Liver (tissue), 8 donors: ENCODE measurements at regions not wholly inside any gene's neighbourhood (a gene's known extent, or its start where the extent isn't known, plus 50 kb on each side); places are given as distances from the start of the nearest gene placed in this dataset.

Experiments
- DNase-seq: peaks from one replicate; pipeline ENCODE4 v3.0.0-alpha.2; 2017; ENCODE audit warnings: low spot score
- H3K27ac ChIP-seq, 2 donors: one replicate each; pipeline ENCODE4 v1.7.0; 2013; ENCODE audit warnings: inconsistent platforms in 2 of 2, low read length in 2 of 2, control low read depth in 1 of 2, low read depth in 1 of 2, mild to moderate bottlenecking in 1 of 2
- H3K27me3 ChIP-seq, 4 donors: one replicate each; pipeline versions ENCODE4 v1.6.1 to v1.7.0; 2013; ENCODE audit warnings: low read length in 3 of 4, inconsistent platforms in 1 of 4, mild to moderate bottlenecking in 1 of 4, moderate library complexity in 1 of 4; ENCODE audit not compliant: control insufficient read depth in 4 of 4, insufficient read depth in 4 of 4
- H3K36me3 ChIP-seq, 4 donors: one replicate each; pipeline versions ENCODE4 v1.6.1 to v1.7.0; 2013; ENCODE audit warnings: low read length in 3 of 4, mild to moderate bottlenecking in 3 of 4, low read depth in 1 of 4, moderate library complexity in 1 of 4; ENCODE audit not compliant: control insufficient read depth in 4 of 4, insufficient read depth in 3 of 4
- H3K4me1 ChIP-seq, 4 donors: one replicate each; pipeline versions ENCODE4 v1.6.1 to v1.7.0; 2013; ENCODE audit warnings: low read length in 3 of 4, mild to moderate bottlenecking in 3 of 4, moderate library complexity in 1 of 4; ENCODE audit not compliant: control insufficient read depth in 4 of 4, insufficient read depth in 4 of 4
- H3K4me3 ChIP-seq, 3 donors: one replicate each; pipeline versions ENCODE4 v1.6.1 to v1.7.0; 2013; ENCODE audit warnings: low read length in 3 of 3, control low read depth in 1 of 3, low read depth in 1 of 3, mild to moderate bottlenecking in 1 of 3
- H3K9ac ChIP-seq, 2 donors: one replicate each; pipeline ENCODE4 v1.7.0; 2013; ENCODE audit warnings: low read length in 2 of 2, mild to moderate bottlenecking in 2 of 2, moderate library complexity in 2 of 2, control low read depth in 1 of 2, low read depth in 1 of 2
- H3K9me3 ChIP-seq, 4 donors: one replicate each; pipeline versions ENCODE4 v1.6.1 to v1.7.0; 2013; ENCODE audit warnings: low read length in 3 of 4; ENCODE audit not compliant: control insufficient read depth in 4 of 4
- ATF3 ChIP-seq: IDR thresholded peaks from 2 replicates; pipeline ENCODE4 v1.6.1; 2016; ENCODE audit warnings: antibody characterized with exemption
- CTCF ChIP-seq: fragments of 150-350 bp; IDR thresholded peaks from 2 replicates; pipeline ENCODE4 v1.5.1; 2017; ENCODE audit warnings: improper control_type of control experiment, low read depth, low read length; ENCODE audit not compliant: missing input control
- FOXA1 ChIP-seq: IDR thresholded peaks from 2 replicates; pipeline ENCODE4 v1.6.1; 2016; ENCODE audit warnings: antibody characterized with exemption
- FOXA2 ChIP-seq: IDR thresholded peaks from 2 replicates; pipeline ENCODE4 v1.6.1; 2016; ENCODE audit warnings: antibody characterized with exemption
- GABPA ChIP-seq, 2 donors: IDR thresholded peaks in 1 of 2; conservative IDR thresholded peaks in 1 of 2; 2 replicates each; pipeline ENCODE4 v1.6.1; 2016; ENCODE audit warnings: antibody characterized with exemption in 2 of 2, mild to moderate bottlenecking in 1 of 2, moderate library complexity in 1 of 2
- HNF4A ChIP-seq, 2 donors: conservative IDR thresholded peaks; 2 replicates each; pipeline ENCODE4 v1.6.1; 2016; ENCODE audit warnings: antibody characterized with exemption in 2 of 2, mild to moderate bottlenecking in 2 of 2
- JUND ChIP-seq, 2 donors: IDR thresholded peaks; 2 replicates each; pipeline ENCODE4 v1.6.1; 2016; ENCODE audit warnings: antibody characterized with exemption in 2 of 2
- MAX ChIP-seq: IDR thresholded peaks from 2 replicates; pipeline ENCODE4 v1.6.1; 2016; ENCODE audit warnings: antibody characterized with exemption
- NR2F2 ChIP-seq: IDR thresholded peaks from 2 replicates; pipeline ENCODE4 v1.6.1; 2016; ENCODE audit warnings: antibody characterized with exemption
- RAD21 ChIP-seq, 2 donors: IDR thresholded peaks; 2 replicates each; pipeline ENCODE4 v1.6.1; 2016; ENCODE audit warnings: antibody characterized with exemption in 2 of 2, mild to moderate bottlenecking in 2 of 2
- REST ChIP-seq: IDR thresholded peaks from 2 replicates; pipeline ENCODE4 v1.6.1; 2016; ENCODE audit warnings: antibody characterized with exemption, mild to moderate bottlenecking
- SP1 ChIP-seq: IDR thresholded peaks from 2 replicates; pipeline ENCODE4 v1.6.1; 2018; ENCODE audit warnings: antibody characterized with exemption, mild to moderate bottlenecking
- TAF1 ChIP-seq: conservative IDR thresholded peaks from 2 replicates; pipeline ENCODE4 v1.6.1; 2016; ENCODE audit warnings: antibody characterized with exemption, mild to moderate bottlenecking
- YY1 ChIP-seq: IDR thresholded peaks from 2 replicates; pipeline ENCODE4 v1.6.1; 2016; ENCODE audit warnings: antibody characterized with exemption, mild to moderate bottlenecking
- ZBTB33 ChIP-seq: IDR thresholded peaks from 2 replicates; pipeline ENCODE4 v1.6.1; 2016; ENCODE audit warnings: antibody characterized with exemption
- WGBS: extraction: QIAGEN DNeasy Blood & Tissue Kit; methylation state at CpG from one replicate; pipeline ENCODE4 v1.1.7; 2013; 5-methylcytosine and 5-hydroxymethylcytosine counted together
- donor health status: healthy.
- donor health status: healthy.
- donor health status: healthy.
- donor health status: healthy.
- donor health status: healthy.

GRCh38 chr18:10247742-10248082 is 206.7 kb upstream of the APCDD1 start:
- peaks cover 0 to 5% (median 0%) of the 10 kb centered on the region in 4 donors for H3K27me3 ChIP-seq
- no peak overlapping the region for H3K9ac ChIP-seq
- H3K36me3 ChIP-seq, result no peaks in the 10 kb centered on the region
- H3K4me1 ChIP-seq, result no peaks in the 10 kb centered on the region
- WGBS, result 69% methylated on average over 10 of the region's 10 CpGs
- H3K4me3 ChIP-seq, result no peak overlapping the region
- TF ChIP-seq YY1 (no peak), TAF1 (no peak), JUND (IDR thresholded peaks at IDR 0.05) (no peak), FOXA1 (no peak), REST (no peak), NR2F2 (no peak), CTCF (no peak), MAX (no peak), ZBTB33 (no peak), FOXA2 (no peak), RAD21 (IDR thresholded peaks at IDR 0.05) (no peak), HNF4A (conservative IDR thresholded peaks at IDR 0.05) (no peak), ATF3 (no peak), GABPA (IDR thresholded peaks at IDR 0.05 in 1 of 2, conservative IDR thresholded peaks at IDR 0.05 in 1 of 2) (no peak), SP1 (no peak)
- no peaks in the 10 kb centered on the region for H3K9me3 ChIP-seq
- no peak overlapping the region for H3K27ac ChIP-seq
- DNase-seq, result no peak

GRCh38 chr18:10248738-10249137 is 205.7 kb upstream of the APCDD1 start:
- Histone ChIP-seq H3K9ac (no peak overlapping the region), H3K27me3 (peaks cover 0 to 5% (median 0%) of the 10 kb centered on the region in 4 donors), H3K4me1 (no peaks in the 10 kb centered on the region), H3K9me3 (no peaks in the 10 kb centered on the region), H3K27ac (no peak overlapping the region), H3K4me3 (no peak overlapping the region), H3K36me3 (no peaks in the 10 kb centered on the region)
- no peak for DNase-seq
- 84% methylated on average over 5 of the region's 5 CpGs for WGBS
- no peak for TF ChIP-seq GABPA (IDR thresholded peaks at IDR 0.05 in 1 of 2, conservative IDR thresholded peaks at IDR 0.05 in 1 of 2)
- TF ChIP-seq JUND (IDR thresholded peaks at IDR 0.05), result no peak
- no peak for TF ChIP-seq SP1
- TF ChIP-seq MAX, result no peak
- no peak for TF ChIP-seq NR2F2
- no peak for TF ChIP-seq CTCF
- no peak for TF ChIP-seq RAD21 (IDR thresholded peaks at IDR 0.05)
- TF ChIP-seq REST, result no peak
- no peak for TF ChIP-seq ATF3
- TF ChIP-seq HNF4A (conservative IDR thresholded peaks at IDR 0.05), result no peak
- TF ChIP-seq TAF1, result no peak
- no peak for TF ChIP-seq FOXA2
- TF ChIP-seq YY1, result no peak
